ENCODE measurements at regions not wholly inside any gene's neighbourhood (a gene's known extent, or its start where the extent isn't known, plus 50 kb on each side); places are given as distances from the start of the nearest gene placed in this dataset.

GRCh38 chr4:124409044-124409443 lies 303.5 kb downstream of the ANKRD50 start:
- Histone ChIP-seq H3K27me3 (ENCODE audit: insufficient read depth, low read depth) (no peaks in the 10 kb centered on the region), H3K4me2 (no peak overlapping the region), H3K4me3 (IDR thresholded peaks at IDR 0.05; ENCODE audit: insufficient read depth, low read depth, low read length) (no peak overlapping the region), H3K9ac (no peak overlapping the region), H3K27ac (no peak overlapping the region), H3K79me2 (ENCODE audit: insufficient read depth, low read depth) (no peaks in the 10 kb centered on the region), H3K4me1 (ENCODE audit: low read depth, poor library complexity, severe bottlenecking) (no peaks in the 10 kb centered on the region), H3K36me3 (ENCODE audit: insufficient read depth) (no peaks in the 10 kb centered on the region), H4K20me1 (ENCODE audit: insufficient read depth) (no peaks in the 10 kb centered on the region), H2AFZ (ENCODE audit: low read depth) (no peak overlapping the region)
- TF ChIP-seq CTCF (conservative IDR thresholded peaks at IDR 0.05; ENCODE audit: low read depth, low read length): no peak

- Histone ChIP-seq H3K79me2 (ENCODE audit: insufficient read depth, low read depth) (no peaks in the 10 kb centered on the region), H3K4me3 (IDR thresholded peaks at IDR 0.05; ENCODE audit: insufficient read depth, low read depth, low read length) (no peak overlapping the region), H4K20me1 (ENCODE audit: insufficient read depth) (no peaks in the 10 kb centered on the region), H3K27ac (no peak overlapping the region), H3K36me3 (ENCODE audit: insufficient read depth) (no peaks in the 10 kb centered on the region), H3K27me3 (ENCODE audit: insufficient read depth, low read depth) (no peaks in the 10 kb centered on the region), H3K4me2 (no peak overlapping the region), H3K4me1 (ENCODE audit: low read depth, poor library complexity, severe bottlenecking) (no peaks in the 10 kb centered on the region), H2AFZ (ENCODE audit: low read depth) (no peak overlapping the region), H3K9ac (no peak overlapping the region)
- TF ChIP-seq CTCF (conservative IDR thresholded peaks at IDR 0.05; ENCODE audit: low read depth, low read length): no peak
These were observed 298.1 kb downstream of the ANKRD50 start for GRCh38 chr4:124414276-124415040.

GRCh38 chr4:124415146-124415545 lies 297.4 kb downstream of the ANKRD50 start:
- no peak overlapping the region for H3K4me3 ChIP-seq (IDR thresholded peaks at IDR 0.05; ENCODE audit: insufficient read depth, low read depth, low read length)
- no peaks in the 10 kb centered on the region for H3K27me3 ChIP-seq (ENCODE audit: insufficient read depth, low read depth)
- H3K36me3 ChIP-seq (ENCODE audit: insufficient read depth): no peaks in the 10 kb centered on the region
- no peaks in the 10 kb centered on the region for H3K79me2 ChIP-seq (ENCODE audit: insufficient read depth, low read depth)
- no peaks in the 10 kb centered on the region for H4K20me1 ChIP-seq (ENCODE audit: insufficient read depth)
- H3K4me2 ChIP-seq: no peak overlapping the region
- H3K27ac ChIP-seq: no peak overlapping the region
- no peaks in the 10 kb centered on the region for H3K4me1 ChIP-seq (ENCODE audit: low read depth, poor library complexity, severe bottlenecking)
- no peak overlapping the region for H3K9ac ChIP-seq
- H2AFZ ChIP-seq (ENCODE audit: low read depth): no peak overlapping the region
- no peak for TF ChIP-seq CTCF (conservative IDR thresholded peaks at IDR 0.05; ENCODE audit: low read depth, low read length)

- Histone ChIP-seq H3K27me3 (ENCODE audit: insufficient read depth, low read depth) (no peaks in the 10 kb centered on the region), H2AFZ (ENCODE audit: low read depth) (no peak overlapping the region), H3K9ac (no peak overlapping the region), H3K36me3 (ENCODE audit: insufficient read depth) (no peaks in the 10 kb centered on the region), H3K4me2 (no peak overlapping the region), H3K27ac (no peak overlapping the region), H3K4me1 (ENCODE audit: low read depth, poor library complexity, severe bottlenecking) (no peaks in the 10 kb centered on the region), H4K20me1 (ENCODE audit: insufficient read depth) (no peaks in the 10 kb centered on the region), H3K79me2 (ENCODE audit: insufficient read depth, low read depth) (no peaks in the 10 kb centered on the region), H3K4me3 (IDR thresholded peaks at IDR 0.05; ENCODE audit: insufficient read depth, low read depth, low read length) (no peak overlapping the region)
- TF ChIP-seq CTCF (conservative IDR thresholded peaks at IDR 0.05; ENCODE audit: low read depth, low read length): no peak
These were observed 295.2 kb downstream of the ANKRD50 start for GRCh38 chr4:124417371-124417770.

Data from KMS-11 (cell line).